GM19328 (cell line): ENCODE measurements at regions not wholly inside any gene's neighbourhood (a gene's known extent, or its start where the extent isn't known, plus 50 kb on each side); places are given as distances from the start of the nearest gene placed in this dataset.
"Not testable (repeated sequence)": the region's sequence is repeated elsewhere in the genome, so short reads cannot be mapped to it uniquely, and the experiment has no call there.

ENCODE experiments used
- ATAC-seq: cut with Tn5 transposase; IDR thresholded peaks from one replicate; pipeline ENCODE4 v1.9.1; 2021; ENCODE audit warnings: mild to moderate bottlenecking, moderate library complexity; ENCODE audit not compliant: unreplicated experiment

DNA sequence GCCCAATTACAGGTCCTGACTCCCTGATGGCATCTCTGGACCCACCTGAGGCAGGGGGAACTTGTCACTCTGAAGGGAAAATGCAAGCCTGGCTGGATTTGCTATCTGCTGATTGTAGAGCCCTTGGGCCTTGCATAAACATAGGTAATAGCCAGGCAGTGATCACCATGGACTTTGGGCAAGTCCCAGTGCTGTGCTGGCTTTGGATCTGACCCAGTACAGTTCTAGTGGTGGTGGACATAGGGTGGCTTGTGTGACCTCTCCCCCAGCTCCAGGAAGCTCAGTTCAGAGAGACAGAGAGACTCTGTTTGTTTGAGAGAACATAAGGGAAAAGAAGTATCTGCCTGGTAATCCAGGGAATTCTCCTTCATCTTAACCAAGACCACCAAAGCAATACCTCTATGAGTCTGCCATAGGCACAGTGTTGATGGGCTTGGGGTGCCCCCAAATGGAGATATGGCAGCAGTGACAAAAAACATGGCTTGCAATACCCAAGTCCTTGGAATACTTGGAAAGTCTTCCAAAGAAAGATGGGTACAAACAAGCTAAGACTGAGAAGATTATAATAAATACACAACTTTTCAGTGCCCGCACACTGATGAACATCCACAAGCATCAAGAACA is 348.5 kb downstream of the PYDC2 start:
- no peak for ATAC-seq

DNA sequence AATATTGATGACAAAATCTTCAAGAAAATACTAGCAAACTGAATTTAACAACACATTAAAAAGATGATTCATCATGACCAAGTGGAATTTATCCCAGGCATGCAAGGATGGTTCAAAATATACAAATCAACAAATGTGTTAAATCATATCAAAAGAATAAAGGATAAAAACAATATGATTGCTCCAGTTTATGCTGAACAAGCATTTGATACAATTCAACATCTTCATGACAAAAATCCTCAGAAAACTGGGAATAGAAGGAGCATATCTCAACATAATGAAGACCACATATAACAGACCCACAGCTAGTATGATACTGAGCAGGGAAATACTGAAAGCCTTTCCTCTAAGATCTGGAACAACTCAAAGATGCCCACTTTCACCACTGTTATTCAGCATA is 352.3 kb downstream of the PYDC2 start:
- ATAC-seq = no peak

- ATAC-seq = no peak
Measured at GRCh38 chr3:191848818-191849217, 387.9 kb downstream of the PYDC2 start.

- ATAC-seq = no peak
Measured at GRCh38 chr3:191859531-191859930, 398.6 kb downstream of the PYDC2 start.

- ATAC-seq = no peak
Measured at GRCh38 chr3:191869738-191870415, 408.9 kb downstream of the PYDC2 start.

DNA sequence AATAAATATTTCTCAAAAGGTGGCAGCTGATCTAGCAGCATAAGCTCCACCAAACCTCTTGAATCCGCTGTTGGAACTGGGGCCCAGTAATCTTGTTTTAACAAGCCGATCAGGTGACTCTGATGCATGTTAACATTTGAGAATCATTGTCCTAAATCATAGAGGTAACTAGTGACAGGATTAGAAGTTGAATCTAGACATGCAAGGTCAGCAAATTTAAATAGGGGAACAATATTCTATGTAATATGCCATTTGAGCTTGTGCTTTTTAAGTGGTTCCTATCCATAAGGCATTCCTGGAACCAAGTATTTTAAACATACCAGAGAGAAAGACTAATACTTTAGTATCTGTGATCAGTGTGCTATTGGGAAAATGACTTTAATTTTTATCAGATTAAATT is 412.8 kb downstream of the PYDC2 start:
- ATAC-seq = no peak

DNA sequence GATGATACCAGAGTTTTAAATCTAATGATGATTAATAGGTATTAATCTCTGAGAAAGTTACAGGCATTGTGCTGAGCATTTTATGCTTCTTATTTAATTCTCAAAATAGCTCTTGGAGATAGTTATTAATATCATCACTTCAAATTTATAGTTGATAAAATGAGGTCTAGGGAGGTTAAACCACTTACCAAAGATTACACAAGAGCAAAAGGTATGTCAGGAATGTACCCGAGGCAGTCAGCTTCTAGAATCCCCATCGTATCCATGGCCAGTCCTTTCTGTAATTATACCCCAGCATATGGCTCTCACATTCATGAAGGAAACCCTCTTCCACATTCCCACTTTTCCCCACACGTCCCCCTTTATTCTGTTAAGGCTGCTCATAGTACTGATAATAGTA is 421.3 kb downstream of the PYDC2 start:
- ATAC-seq = no peak

DNA sequence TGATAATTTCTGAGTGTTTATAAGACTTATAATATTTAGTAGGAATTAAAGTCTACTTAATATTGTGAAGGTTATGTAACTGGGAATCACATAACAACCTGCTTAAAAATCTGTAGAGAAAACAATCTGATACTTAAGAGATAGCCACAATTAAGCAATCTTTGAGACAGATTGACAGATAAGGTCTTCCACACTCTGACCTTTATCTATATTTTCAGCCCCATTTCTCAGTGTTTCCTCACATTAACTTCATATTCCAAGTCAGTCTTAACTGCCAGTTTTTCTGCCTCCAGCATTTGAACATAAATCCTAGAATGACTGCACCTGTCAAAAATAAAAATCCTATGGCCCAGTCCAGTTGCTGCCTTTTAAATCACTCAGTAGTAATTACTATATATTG is 423.2 kb downstream of the PYDC2 start:
- no peak for ATAC-seq

DNA sequence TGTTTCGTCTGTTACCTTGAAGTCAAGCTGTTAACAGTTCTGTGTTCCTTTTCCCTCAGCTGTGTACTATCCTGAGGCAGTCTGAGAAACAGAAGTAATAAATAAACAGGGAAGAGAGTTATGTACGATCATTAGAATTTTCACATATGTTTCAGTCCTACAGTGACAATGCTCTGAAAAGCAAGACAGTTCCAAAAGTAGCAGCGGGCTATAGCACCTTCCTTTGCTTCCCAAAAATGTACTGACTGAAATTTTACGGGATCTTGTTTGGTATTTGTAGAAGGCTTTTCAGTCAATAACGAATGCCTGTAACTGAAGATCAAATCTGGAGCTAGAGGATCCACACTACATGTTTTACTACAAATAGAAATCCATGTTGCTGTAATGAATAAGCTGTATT is 428.1 kb downstream of the PYDC2 start:
- ATAC-seq = no peak

GRCh38 chr3:191889756-191890155 is 428.8 kb downstream of the PYDC2 start:
- ATAC-seq = no peak

DNA sequence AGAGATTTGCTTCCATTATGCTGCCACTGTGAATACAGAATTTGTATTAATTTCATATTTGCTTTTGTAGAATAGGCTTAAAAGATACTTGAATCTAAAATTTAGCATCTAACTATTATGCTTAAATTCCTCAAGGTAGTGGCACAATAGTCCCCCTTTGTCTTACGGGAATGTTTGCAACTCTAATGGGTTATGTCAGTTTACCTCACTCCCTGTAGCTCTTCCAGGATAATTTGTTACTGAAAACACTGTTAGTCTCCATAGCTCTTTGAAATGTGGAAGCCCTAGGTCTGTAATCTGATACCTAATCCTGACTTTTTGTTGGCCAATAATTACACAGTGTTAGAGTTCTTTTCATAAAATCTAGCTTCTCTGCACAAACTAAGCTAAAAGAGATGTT is 433.4 kb downstream of the PYDC2 start:
- no peak for ATAC-seq

- no peak for ATAC-seq
Measured at GRCh38 chr3:191901741-191902140, 440.8 kb downstream of the PYDC2 start.

GRCh38 chr3:191912616-191913204 is 451.7 kb downstream of the PYDC2 start:
- ATAC-seq = no peak

GRCh38 chr3:191915712-191916111 is 454.7 kb downstream of the PYDC2 start:
- ATAC-seq = no peak

DNA sequence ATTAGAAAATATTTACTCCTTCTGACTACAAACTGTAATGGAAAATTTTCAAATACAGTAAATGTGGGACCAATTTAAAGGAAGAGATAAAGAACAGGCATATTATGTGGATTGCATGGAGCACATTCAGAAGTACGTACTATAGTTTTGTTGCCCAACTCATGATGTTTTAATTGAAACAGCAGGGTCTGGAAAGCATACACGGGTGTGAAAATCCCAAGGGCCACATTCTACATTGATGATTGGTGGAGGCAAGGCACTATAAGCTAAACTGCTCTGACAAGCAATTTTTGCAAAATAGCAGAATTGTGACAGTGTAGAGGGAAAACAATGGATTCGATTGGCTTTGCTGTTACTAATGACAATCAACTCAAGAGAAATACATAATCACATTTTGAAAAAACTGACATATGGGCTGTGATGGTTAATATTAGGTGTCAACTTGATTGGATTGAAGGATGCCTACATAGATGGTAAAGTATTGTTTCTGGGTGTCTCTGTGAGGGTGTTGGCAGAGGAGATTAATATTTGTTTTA is 458.6 kb downstream of the PYDC2 start:
- no peak for ATAC-seq

- ATAC-seq = no peak
Measured at GRCh38 chr3:191922570-191922969, 461.6 kb downstream of the PYDC2 start.

- ATAC-seq = not testable (repeated sequence)
Measured at GRCh38 chr3:191927183-191927817, 466.3 kb downstream of the PYDC2 start.

DNA sequence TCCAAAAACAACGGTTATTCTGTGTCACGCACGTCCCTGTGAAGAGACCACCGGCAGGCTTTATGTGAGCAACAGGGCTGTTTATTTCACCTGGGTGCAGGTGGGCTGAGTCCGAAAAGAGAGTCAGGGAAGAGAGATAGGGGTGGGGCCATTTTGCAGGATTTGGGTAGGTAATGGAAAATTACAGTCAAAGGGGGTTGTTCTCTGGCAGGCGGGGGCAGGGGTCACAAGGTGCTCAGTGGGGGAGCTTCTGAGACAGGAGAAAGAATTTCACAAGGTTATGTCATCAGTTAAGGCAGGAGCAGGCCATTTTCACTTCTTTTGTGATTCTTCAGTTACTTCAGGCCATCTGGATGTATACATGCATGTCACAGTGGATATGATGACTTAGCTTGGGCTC is 467.0 kb downstream of the PYDC2 start:
- ATAC-seq = not testable (repeated sequence)

DNA sequence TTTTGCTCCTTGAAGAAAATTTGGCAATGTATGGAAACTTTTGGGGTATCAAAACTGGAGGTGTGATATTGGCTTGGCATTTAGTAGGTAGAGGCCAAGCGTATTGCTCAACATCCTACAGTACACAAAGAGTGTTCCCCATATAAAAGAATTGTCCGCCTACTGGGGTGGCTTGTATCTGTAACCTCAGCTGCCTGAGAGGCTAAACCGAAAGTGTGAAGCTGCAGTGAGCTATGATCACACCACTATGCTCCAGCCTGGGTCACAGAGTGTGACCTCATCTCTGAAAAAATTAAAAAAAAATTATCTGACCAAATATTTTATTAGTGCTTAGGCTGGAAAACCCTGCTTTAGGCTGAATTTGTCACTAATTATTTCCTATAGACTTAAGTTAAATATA is 483.9 kb downstream of the PYDC2 start:
- no peak for ATAC-seq

DNA sequence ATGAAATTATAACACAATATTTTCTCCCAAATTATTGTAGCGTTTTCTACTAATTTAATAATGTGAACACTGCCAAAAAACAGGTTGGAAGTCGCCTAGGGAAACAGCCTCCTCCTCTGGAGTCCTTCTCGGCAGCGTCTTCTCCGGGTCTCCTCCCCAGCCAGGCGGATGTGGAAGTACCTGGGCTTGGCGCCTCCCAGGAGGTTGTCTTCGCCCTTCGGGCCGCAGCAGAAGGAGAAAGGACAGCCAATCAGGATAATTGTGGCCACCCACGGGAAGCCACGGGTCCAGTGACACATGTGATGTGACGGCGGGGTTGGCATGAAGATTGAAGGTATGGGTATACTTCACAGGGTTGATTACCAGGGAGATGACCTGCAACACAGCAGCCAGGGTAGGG is 491.2 kb downstream of the PYDC2 start:
- no peak for ATAC-seq

DNA sequence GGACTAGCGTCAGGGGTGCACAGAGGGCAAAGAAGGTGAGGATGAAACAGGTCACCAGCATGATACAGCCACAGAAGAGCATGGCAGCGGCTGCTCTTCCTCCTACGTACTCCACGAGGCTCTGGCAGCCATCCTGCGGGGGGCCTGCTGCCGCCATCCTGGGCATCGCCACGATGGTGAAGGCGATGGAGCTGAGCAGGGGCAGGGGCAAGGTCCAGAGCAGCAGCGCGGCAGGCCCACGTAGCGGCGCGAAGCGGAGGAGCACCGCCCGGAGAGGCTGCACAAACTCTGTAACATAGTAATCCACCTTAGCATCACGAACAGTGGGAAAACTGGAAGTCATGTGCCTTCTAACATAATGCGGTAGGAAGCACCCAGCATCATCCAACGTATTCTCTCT is 491.6 kb downstream of the PYDC2 start:
- ATAC-seq = no peak
